Uterus (tissue), 2 donors: ENCODE measurements at regions not wholly inside any gene's neighbourhood (a gene's known extent, or its start where the extent isn't known, plus 50 kb on each side); places are given as distances from the start of the nearest gene placed in this dataset.

Experiments used
- CTCF ChIP-seq, 4 experiments: fragments of 200-600 bp in 2 of 4; fragments of 450-650 bp in 2 of 4; sonication (generic) in 2 of 4; IDR thresholded peaks; one replicate each; pipeline ENCODE4 v1.5.1; 2016 to 2019; ENCODE audit warnings: antibody characterized with exemption in 4 of 4, mild to moderate bottlenecking in 2 of 4, moderate library complexity in 1 of 4
- POLR2A ChIP-seq, 2 donors: fragments of 450-650 bp; IDR thresholded peaks; one replicate each; pipeline ENCODE4 v1.6.1; 2016; ENCODE audit warnings: antibody characterized with exemption in 2 of 2, mild to moderate bottlenecking in 1 of 2, moderate library complexity in 1 of 2

- TF ChIP-seq CTCF (IDR thresholded peaks at IDR 0.05) (no peak), POLR2A (IDR thresholded peaks at IDR 0.05) (no peak)
Measured at GRCh38 chr3:167113035-167113830, 266.9 kb downstream of the ZBBX start.
